ENCODE measurements at regions not wholly inside any gene's neighbourhood (a gene's known extent, or its start where the extent isn't known, plus 50 kb on each side); places are given as distances from the start of the nearest gene placed in this dataset.
A peak's percentile ranks its signal among the peaks of the same experiment; 100 is the strongest.

- Histone ChIP-seq H3K27me3 (replicated peaks) (no peaks in the 10 kb centered on the region), H3K27ac (peak overlapping the region; percentile 96), H3K4me3 (ENCODE audit: low read depth, low read length) (no peak overlapping the region), H3K36me3 (replicated peaks) (no peaks in the 10 kb centered on the region)
- in situ Hi-C loops (cut with HindIII; ENCODE audit: low pct_ligation_motif_present, low sequenced_read_pairs): no loop called here
- DNase-seq: peak; percentile 80
- TF ChIP-seq, protein P1, sequence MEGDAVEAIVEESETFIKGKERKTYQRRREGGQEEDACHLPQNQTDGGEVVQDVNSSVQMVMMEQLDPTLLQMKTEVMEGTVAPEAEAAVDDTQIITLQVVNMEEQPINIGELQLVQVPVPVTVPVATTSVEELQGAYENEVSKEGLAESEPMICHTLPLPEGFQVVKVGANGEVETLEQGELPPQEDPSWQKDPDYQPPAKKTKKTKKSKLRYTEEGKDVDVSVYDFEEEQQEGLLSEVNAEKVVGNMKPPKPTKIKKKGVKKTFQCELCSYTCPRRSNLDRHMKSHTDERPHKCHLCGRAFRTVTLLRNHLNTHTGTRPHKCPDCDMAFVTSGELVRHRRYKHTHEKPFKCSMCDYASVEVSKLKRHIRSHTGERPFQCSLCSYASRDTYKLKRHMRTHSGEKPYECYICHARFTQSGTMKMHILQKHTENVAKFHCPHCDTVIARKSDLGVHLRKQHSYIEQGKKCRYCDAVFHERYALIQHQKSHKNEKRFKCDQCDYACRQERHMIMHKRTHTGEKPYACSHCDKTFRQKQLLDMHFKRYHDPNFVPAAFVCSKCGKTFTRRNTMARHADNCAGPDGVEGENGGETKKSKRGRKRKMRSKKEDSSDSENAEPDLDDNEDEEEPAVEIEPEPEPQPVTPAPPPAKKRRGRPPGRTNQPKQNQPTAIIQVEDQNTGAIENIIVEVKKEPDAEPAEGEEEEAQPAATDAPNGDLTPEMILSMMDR (IDR thresholded peaks at IDR 0.05; ENCODE audit: low read depth, low read length, missing control alignments): no peak
These were observed 53.9 kb upstream of the CTAGE1 start for GRCh38 chr18:22471546-22472131.

DNA sequence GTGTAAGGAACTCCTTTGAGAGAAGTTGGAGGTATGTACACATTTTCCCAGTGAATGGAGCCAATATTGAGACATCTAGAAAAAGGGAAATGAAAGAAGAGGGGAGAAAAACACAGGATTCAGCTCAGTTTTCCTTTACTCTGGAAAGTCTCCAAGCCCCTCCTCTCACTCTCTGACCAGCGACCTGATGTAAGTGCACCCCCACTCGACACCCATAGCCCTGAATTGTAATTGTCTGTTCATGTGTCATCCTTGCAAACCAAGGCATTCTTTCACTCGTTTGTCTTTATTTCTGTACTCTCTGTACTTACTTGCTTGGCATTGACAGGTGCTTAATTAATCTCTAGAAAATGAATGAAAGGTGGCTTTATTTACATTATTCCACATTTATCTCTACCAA is 55.7 kb upstream of the CTAGE1 start:
- TF ChIP-seq, protein P1 (IDR thresholded peaks at IDR 0.05; ENCODE audit: low read depth, low read length, missing control alignments): no peak
- Histone ChIP-seq H3K36me3 (replicated peaks) (no peaks in the 10 kb centered on the region), H3K4me3 (ENCODE audit: low read depth, low read length) (no peak overlapping the region), H3K27ac (no peak overlapping the region), H3K27me3 (replicated peaks) (no peaks in the 10 kb centered on the region)
- no peak for DNase-seq
- in situ Hi-C loops (cut with HindIII; ENCODE audit: low pct_ligation_motif_present, low sequenced_read_pairs): no loop called here

DNA sequence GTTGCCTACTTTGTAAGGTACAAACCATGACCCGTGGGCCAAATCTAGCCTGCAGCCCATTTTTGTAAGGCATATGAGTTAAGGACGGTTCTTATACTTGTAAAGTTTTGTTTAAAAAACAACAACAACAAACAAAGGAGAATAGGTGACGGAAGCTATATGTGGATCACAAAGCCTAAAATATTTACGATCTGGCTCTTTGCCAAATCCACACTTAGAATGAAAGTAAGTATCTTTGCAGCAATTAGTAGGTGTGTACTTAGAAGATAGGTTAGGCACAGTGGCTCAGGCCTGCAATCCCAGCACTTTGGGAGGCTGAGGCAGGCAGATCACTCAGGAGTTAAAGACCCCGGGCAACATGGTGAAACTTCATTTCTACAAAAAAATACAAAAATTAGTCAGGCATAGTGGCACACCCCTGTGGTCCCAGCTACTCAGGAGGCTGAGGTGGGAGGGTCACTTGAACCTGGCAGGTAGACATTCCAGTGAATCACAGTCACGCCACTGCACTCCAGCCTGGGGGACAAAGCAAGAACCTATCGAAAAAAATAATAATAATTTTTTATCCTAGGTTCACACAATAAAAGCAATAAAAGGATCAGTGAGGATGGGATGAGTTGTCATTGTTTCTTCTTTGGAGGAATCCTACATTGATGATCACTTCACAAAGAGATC is 57.8 kb upstream of the CTAGE1 start:
- TF ChIP-seq, protein P1 (IDR thresholded peaks at IDR 0.05; ENCODE audit: low read depth, low read length, missing control alignments): no peak

GRCh38 chr18:22477222-22477621 is 59.5 kb upstream of the CTAGE1 start:
- DNase-seq: no peak
- TF ChIP-seq, protein P1 (IDR thresholded peaks at IDR 0.05; ENCODE audit: low read depth, low read length, missing control alignments): no peak
- in situ Hi-C loops (cut with HindIII; ENCODE audit: low pct_ligation_motif_present, low sequenced_read_pairs): no loop called here

More for the DNA sequence above, 57.8 kb upstream of the CTAGE1 start:
- no peak for DNase-seq
- H3K27me3 ChIP-seq (replicated peaks): no peaks in the 10 kb centered on the region
- in situ Hi-C loops (cut with HindIII; ENCODE audit: low pct_ligation_motif_present, low sequenced_read_pairs): no loop called here
- H3K27ac ChIP-seq: no peak overlapping the region
- no peaks in the 10 kb centered on the region for H3K36me3 ChIP-seq (replicated peaks)
- H3K4me3 ChIP-seq (ENCODE audit: low read depth, low read length): no peak overlapping the region

GRCh38 chr18:22482948-22483347 is 65.2 kb upstream of the CTAGE1 start:
- DNase-seq: no peak
- in situ Hi-C loops (cut with HindIII; ENCODE audit: low pct_ligation_motif_present, low sequenced_read_pairs): no loop called here
- H3K4me3 ChIP-seq (ENCODE audit: low read depth, low read length): no peak overlapping the region

More at GRCh38 chr18:22477222-22477621, 59.5 kb upstream of the CTAGE1 start:
- H3K27me3 ChIP-seq (replicated peaks): no peaks in the 10 kb centered on the region
- no peaks in the 10 kb centered on the region for H3K36me3 ChIP-seq (replicated peaks)
- H3K27ac ChIP-seq: no peak overlapping the region
- H3K4me3 ChIP-seq (ENCODE audit: low read depth, low read length): no peak overlapping the region

More at GRCh38 chr18:22482948-22483347, 65.2 kb upstream of the CTAGE1 start:
- no peaks in the 10 kb centered on the region for H3K36me3 ChIP-seq (replicated peaks)
- H3K27ac ChIP-seq: no peak overlapping the region
- H3K27me3 ChIP-seq (replicated peaks): no peaks in the 10 kb centered on the region
- TF ChIP-seq, protein P1 (IDR thresholded peaks at IDR 0.05; ENCODE audit: low read depth, low read length, missing control alignments): no peak
